NCI-H1930 (cell line): ENCODE measurements at regions not wholly inside any gene's neighbourhood (a gene's known extent, or its start where the extent isn't known, plus 50 kb on each side); places are given as distances from the start of the nearest gene placed in this dataset.

Experiments
- DNase-seq, 2 experiments: peaks; one replicate each; lab custom pipeline; 2025; lab: John Stamatoyannopoulos, UW

DNA sequence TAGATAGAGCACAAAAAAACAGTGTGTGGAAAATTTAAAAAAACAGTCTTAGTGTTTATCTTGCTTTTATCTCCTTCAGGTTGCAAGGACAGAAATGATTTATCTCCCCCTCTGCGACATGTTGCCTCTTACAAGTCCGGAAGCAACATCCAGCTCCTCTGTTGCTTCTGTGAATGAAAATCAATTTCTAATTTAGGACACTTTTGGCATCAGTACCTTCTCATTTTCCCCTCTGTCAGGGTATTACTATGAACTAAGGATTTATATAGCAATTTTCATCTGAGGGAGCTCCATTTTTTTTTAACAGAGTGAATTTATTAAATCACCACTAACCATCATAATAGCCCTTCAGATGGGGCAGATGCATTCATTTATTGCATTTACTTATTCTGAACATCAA, 116.6 kb upstream of the PLXNC1 start:
- DNase-seq, result no peak

GRCh38 chr12:94032368-94032767, 116.0 kb upstream of the PLXNC1 start:
- no peak for DNase-seq

- no peak for DNase-seq
Observed at GRCh38 chr12:94033101-94033500, 115.3 kb upstream of the PLXNC1 start.

DNA sequence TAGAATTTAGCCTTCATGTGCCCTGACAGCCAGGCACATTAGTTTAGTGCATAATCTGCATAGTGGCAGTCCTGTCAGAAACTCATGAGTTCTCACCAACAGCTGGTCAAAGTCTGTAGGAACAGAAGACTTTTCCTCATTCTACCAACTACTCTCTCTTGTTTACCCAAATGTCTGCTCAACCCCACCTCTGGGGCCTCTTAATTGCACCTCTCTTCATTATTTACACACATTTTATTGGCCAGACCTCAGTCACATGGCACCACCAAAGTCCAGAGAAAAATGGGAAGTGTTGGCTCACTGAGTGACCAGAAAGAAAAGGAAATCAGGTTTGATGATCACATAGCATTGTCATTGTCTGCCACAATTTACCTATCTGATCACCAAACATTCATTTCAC, 114.6 kb upstream of the PLXNC1 start:
- no peak for DNase-seq

DNA sequence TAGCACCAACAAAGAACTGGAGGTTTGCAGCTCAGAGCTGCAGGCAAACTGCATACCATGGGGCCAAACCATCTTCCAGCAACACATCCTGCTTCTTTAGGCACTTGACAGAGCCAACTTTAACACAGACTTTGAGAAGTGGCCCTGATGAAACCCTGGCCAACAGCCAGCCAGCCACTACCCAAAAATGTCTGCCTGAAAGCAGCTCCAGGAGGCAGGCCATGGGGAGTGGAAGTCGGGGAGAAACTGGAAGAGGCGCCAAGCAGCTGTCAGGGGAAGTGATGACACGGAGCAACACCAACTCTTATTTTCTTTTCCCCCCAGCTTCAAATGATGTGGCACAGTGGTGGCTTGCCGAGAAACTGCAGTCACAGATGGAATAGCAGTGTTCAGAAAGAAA, 110.9 kb upstream of the PLXNC1 start:
- DNase-seq, result no peak

DNA sequence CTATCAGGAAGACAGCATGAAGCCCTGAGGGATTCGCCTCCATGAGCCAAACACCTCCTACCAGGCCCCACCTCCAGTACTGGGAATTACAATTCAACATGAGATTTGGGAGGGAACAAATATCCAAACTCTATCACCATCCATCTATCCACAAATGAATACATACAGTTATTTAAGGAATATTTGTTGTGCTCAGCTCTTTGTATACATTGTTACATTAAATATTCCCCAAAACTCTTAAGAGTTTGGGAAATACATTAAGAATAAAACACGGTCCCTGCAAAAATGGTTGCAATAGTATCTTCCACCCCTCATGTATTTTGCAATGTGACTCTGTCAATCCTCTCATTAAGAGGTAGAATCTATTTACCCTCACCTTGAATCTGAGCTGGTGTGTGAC, 109.8 kb upstream of the PLXNC1 start:
- DNase-seq, result no peak

GRCh38 chr12:94039199-94039840, 109.1 kb upstream of the PLXNC1 start:
- no peak for DNase-seq

GRCh38 chr12:94039914-94040313, 108.5 kb upstream of the PLXNC1 start:
- no peak for DNase-seq

DNA sequence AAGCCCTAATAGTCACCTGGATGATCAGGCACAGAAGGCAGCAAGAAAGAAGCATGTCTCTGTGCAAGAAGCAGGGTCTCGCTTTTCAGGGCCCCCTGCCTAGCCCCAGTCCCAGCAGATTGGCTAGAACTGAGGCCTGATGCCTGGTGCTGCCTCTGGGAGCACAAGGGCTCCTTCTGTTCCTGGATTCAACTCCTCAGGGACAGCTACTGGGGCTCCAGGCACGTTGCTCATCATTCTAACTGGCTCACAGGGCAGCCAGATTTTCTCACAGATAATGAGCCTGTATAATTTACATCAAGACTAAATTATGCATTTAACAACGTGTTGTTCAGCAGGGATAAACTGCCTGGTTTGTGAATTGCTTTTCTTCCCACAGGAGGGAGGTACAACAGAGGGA, 106.5 kb upstream of the PLXNC1 start:
- DNase-seq, result no peak

DNA sequence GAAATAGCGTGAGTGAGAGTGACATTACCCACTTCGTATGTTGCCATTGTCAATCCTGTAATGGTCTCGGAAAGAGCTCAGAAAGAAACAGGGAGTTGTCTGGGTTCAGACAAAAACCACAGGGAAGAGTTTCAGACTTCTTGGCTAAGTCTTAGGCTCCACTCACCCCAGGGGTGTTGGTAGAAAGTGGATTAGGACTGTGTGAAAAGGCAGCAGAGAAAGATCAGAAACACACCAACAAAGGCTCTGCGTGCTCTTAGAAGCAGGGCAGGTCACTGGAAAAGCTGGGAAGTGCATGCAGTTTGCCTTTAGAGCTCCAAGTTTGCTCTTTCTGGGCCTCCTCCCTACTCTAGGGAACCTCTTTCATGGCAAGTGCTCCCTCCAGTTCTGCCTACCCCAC, 106.1 kb upstream of the PLXNC1 start:
- no peak for DNase-seq

DNA sequence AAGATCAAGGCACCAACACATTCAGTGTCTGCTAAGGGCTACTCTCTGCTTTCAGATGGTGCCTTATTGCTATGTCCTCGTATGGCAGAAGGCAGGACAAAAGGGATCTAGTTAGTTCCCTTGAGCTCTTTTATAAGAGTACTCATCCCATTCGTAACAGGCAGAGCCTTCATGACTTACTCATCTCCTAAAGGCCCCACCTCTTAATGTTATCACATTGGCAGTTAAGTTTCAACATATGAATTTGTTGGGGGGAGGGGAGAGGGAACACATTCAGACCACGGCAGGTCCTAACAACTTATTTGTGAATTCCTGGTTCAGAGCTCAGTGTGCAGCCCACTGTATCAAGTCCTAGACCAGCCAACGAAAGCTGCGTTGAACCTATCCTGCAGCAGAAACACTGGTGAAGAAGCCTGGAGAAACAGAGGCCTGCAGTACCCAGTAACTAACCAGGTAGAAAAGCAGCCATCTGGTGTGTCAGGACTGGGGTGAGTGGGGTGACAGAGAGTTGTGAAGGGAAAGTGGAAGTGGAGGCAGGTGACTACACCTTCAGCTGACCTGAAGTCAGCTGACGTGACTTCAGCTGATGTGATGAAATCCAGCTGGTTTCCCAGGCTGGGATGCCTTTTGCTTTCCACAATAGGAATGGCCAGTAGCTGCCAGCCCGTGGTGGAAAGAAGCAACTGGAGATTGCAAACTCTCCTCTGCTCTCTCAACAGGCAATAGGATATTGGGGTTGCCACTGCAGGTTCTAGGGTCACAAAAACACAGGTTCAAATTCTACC, 101.6 kb upstream of the PLXNC1 start:
- no peak for DNase-seq

DNA sequence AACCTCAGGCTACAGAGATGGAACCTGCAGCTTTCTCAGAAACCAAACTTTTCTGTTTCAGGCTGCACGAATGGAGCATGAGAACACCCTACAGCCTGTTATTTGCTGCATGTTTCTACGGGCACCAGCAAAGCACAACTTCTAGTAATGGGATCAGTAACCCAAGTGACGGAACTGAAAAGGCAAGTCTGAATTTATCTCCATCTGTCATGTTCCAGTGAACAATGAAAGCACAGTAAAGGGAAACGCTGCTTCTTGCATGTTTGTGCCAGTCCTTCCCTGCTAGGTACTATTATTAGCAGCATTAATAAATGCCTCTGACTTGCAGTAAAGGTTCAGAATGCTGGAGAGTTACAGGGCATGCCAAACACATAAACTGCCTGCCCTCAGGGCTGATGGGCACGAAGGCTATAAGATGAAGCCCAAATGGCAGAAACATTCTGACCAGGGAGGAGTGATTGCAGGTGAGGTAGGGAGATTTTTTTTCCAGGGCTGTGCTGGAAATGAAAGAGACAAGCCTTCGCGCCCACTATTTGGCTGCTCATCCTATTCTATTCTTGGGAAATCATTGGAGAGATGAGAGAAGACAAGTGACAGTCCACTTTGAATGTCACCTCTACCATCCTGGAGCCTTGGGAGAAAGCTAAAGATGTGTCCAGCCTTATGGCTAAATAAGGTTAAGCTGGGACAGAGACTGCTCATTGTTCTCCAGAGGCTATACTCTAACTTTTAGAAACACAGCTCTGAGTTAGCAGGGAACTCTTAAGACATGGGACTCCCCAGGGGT, 100.4 kb upstream of the PLXNC1 start:
- no peak for DNase-seq

DNA sequence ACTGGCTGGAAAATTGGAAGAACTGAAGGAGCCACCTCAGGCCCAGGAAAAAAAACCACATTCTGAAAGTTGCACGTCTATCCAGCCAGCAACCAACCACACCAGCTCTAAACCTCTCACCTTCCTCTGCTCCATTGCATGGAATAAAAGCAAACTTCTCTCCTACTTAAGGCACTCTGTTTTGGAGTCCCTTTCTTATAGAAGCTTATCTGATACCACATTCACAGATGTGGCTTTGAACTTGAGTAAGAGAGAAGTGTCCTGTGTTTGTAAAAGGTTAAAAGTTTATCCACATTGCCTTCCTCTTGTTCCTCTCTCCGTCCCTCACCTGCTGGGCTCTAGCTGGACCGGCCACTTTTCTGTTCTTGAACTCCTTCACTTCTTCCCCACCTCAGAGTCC, 99.6 kb upstream of the PLXNC1 start:
- DNase-seq, result no peak

DNA sequence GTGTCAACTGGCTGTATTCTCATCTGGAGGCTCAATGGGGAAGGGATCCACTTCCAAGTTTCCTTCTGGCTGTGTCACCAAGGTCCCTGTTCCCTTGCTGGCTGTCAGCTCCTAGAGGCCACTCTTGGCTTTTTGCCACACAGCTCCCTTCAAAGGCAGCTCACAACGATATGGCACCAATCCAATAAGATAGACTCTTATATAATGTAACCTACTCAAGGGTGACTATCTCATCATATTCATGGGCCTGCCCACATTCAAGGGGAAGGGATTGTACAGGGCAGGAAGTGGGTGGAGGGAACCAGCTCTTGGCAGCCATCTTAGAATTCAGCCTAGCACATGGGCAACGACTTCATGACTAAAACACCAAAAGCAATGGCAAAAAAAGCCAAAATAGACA, 98.7 kb upstream of the PLXNC1 start:
- DNase-seq, result no peak

DNA sequence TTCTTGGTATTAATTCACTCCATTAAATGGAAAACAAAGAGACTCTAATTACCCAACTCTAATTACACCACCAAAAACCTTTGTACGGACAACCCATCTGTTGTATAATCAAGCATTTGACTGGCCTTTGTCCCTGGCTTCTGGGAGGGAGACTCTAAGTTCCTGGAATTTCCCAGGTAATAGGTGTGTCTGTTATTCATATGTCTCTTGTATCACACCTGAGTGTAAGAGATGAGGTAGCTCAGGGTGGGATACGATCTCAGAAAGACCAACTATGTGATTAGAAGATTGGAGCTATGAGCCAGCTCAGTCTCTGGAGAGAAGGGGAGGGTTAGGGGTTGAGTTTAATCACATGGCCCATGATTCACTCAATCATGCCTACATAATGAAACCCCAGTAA, 94.7 kb upstream of the PLXNC1 start:
- no peak for DNase-seq

- DNase-seq, result no peak
Observed at GRCh38 chr12:94055528-94055927, 92.8 kb upstream of the PLXNC1 start.

DNA sequence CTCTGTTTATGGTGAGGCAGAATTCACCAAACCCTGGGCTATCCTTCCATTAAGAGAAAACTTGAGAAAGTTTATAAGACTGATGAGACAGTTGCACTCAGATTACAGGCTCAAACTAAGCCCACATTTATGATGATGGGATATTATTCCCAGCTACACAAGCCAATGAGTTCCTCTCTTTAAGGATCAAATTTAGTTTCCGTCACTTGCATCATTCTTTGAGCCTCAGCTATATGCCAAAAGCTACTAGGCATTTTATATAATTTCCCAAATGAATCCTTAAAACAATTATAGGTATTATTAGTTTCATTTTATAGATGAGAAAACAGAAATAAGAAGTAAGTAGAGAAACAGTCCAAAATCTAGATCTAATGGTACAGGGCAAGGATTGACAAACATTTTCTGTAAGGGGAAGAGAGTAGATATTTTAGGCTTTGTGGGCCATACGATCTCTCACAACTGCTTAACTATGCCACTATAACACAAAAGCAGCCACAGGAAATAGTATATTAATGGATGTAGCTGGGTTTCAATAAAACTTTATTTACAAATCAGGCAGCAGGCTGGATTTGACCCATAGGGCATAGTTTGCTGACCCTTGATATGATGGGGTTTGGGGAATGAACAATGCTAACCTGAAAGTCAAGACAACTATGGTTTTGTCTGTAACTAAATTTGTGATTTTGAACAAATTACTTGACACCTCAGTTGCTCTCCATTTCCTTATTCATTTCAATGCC, 91.8 kb upstream of the PLXNC1 start:
- no peak for DNase-seq

DNA sequence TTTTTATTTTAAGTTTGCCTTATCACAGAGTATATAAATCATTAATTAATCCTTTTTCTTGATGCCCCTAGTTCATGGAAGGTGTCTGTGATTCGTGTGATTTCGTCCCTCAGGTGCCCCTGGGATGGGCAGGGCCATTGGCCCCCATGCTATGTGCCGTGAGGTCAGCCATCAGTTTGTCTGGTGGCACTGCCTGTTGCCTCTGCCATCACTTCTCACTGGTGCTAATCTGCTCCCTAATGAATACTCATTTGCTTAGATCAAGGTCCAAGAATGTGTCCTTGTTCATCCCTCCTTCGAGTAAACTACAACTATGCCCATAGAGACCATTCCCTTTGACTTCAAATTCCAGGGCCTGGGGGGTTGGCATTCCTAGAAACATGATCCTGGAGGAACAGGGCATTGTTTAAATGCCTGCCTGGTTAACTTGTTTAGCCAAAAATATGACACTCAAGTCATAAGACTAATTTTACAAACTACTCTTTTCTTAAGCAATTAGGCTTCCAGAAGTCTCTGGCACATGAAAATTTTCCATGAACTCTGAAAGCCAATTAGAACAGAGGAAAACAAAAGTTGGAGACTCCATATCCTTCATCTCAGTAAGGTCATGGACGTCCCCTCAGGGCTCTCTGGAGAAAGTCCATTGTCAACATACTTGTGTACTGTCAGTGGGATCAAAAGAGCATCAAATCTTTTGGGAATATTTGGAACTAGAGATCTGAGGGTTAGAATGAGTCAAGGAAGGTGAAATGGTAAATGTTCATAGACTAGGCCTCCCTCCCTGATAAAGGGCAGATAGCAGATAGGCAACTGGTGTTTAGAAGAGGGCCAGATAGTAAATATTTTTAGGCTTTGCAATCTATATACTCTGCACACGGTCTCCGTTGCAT, 90.9 kb upstream of the PLXNC1 start:
- DNase-seq, result no peak

DNA sequence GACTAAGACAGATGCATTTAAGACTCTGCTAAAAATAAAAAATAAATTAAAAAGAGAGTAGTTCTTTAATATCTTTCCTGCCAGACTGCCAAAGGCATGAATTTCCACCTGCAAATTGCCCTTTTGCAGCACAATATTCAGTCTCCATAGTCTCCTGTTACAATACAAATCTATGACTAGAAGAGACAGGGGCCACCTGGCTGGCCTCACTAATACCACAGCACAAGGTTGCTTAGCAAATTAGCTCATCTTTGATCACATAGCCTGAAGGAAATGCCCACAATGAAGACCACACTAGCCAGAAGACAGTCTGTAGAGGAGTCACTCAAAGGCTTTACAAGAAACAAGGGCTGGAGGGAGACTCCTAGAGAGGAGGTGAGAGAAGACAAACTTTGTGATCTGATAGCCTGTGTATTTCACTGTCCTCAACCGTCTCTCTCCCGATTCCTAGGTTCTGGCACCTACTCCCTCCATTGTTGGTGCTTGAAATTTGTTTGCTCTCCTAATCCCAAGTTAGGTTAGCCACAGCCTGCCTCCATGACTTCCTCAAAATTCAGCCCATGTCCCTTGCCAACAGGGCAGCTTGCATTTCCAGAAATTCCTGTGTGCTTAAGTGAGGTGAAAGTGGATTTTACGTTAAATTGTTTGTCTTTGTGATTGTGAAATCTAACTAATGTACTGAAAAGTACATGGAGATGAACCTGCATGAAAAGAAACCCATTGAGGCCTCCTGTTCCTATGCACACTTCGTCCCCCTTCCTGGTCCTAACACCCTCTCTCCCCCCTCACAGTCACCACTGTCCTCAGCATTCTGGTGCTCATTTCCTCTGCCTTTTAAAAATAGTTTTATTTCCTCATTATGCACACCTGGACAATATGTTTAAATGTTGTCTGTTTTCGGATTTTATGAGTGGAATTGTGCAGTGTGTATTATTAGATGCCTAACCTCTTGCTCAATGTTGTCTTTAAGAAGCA, 88.7 kb upstream of the PLXNC1 start:
- no peak for DNase-seq

GRCh38 chr12:94062194-94062593, 86.2 kb upstream of the PLXNC1 start:
- DNase-seq, result no peak
